ENCODE measurements at regions not wholly inside any gene's neighbourhood (a gene's known extent, or its start where the extent isn't known, plus 50 kb on each side); places are given as distances from the start of the nearest gene placed in this dataset.

DNA sequence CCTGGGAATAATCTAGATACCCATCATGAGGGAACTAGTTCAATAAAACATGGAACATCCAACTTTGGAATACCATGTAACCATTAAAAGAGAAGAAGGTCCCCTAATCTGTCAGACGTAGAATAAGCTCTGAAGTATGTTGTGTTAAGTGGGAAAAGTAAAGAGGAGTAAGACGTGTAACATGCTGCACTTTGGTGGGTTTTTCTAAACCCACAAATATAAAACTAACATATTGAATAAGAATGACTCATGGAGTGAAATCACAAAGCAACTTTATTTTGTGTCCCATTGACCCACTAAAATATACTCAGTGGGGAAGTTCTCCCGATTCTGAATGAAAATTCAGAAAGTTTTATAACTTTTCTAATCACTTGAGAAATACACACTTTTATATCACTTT lies 67.9 kb upstream of the PIK3R1 start:
- TF ChIP-seq CTCF (IDR thresholded peaks at IDR 0.05) (no peak), POLR2A (IDR thresholded peaks at IDR 0.05) (no peak)

All from uterus (tissue), 2 donors.